Epithelial cell of proximal tubule (primary cell): ENCODE measurements at regions not wholly inside any gene's neighbourhood (a gene's known extent, or its start where the extent isn't known, plus 50 kb on each side); places are given as distances from the start of the nearest gene placed in this dataset.
A peak's percentile ranks its signal among the peaks of the same experiment; 100 is the strongest.

Experiments used
- DNase-seq: peaks from one replicate; pipeline ENCODE4 v3.0.0-alpha.2; 2011; ENCODE audit warnings: low read depth
- H3K4me3 ChIP-seq: 2 replicates; pipeline ENCODE4 v1.5.1; 2011; ENCODE audit warnings: low read depth, mild to moderate bottlenecking, low read length
- TF ChIP-seq, protein P1 (sequence below): conservative IDR thresholded peaks from 2 replicates; pipeline ENCODE4 v1.5.1; 2012; ENCODE audit warnings: low read depth, mild to moderate bottlenecking, low read length

DNA sequence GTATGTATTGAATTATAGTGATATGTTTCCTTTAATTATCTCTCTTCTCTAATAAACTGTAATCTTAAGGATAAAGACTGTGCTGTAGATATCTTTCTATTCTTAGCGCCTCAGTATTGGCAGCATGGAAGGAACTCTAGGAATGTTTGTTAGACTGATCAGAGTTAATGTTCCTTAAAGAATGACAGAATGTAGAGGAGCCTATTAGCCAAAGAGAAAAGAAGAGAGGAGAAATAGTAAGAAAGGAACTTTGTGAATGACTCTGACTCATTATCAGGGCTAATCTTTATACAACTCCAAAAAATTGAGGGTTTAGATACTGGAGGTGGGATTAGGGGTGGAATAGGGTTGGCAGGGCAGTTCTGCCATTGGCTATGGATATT, 59.0 kb upstream of the NUDT12 start:
- H3K4me3 ChIP-seq: no peak overlapping the region
- TF ChIP-seq, protein P1, sequence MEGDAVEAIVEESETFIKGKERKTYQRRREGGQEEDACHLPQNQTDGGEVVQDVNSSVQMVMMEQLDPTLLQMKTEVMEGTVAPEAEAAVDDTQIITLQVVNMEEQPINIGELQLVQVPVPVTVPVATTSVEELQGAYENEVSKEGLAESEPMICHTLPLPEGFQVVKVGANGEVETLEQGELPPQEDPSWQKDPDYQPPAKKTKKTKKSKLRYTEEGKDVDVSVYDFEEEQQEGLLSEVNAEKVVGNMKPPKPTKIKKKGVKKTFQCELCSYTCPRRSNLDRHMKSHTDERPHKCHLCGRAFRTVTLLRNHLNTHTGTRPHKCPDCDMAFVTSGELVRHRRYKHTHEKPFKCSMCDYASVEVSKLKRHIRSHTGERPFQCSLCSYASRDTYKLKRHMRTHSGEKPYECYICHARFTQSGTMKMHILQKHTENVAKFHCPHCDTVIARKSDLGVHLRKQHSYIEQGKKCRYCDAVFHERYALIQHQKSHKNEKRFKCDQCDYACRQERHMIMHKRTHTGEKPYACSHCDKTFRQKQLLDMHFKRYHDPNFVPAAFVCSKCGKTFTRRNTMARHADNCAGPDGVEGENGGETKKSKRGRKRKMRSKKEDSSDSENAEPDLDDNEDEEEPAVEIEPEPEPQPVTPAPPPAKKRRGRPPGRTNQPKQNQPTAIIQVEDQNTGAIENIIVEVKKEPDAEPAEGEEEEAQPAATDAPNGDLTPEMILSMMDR: no peak
- DNase-seq: peak; percentile 76

- H3K4me3 ChIP-seq: no peak overlapping the region
- TF ChIP-seq, protein P1: no peak
- peak; percentile 13 for DNase-seq
Observed at GRCh38 chr5:103620851-103621547, 58.4 kb upstream of the NUDT12 start.

DNA sequence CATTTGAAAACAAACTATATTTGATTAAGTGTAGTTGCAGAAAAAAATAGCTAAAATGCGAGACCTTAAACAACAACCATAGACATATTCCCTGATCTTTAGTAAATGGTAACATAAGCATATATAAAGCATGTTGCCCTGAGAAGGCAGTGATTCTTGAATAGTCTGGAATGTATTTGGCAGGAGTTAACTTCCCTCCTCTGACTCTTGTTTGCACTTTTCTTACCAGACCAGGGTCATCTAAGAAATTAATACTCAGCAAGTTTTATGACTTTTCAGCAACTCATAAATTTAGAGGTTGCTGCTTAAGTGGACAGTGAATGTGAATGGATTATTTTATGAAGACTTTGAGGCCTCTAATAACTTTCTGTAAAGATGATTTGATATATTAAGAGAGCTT, 55.3 kb upstream of the NUDT12 start:
- no peak for DNase-seq
- no peak overlapping the region for H3K4me3 ChIP-seq
- TF ChIP-seq, protein P1: no peak

GRCh38 chr5:103617090-103617489, 54.5 kb upstream of the NUDT12 start:
- DNase-seq: no peak
- no peak overlapping the region for H3K4me3 ChIP-seq
- TF ChIP-seq, protein P1: no peak

- DNase-seq: no peak
- TF ChIP-seq, protein P1: no peak
- H3K4me3 ChIP-seq: no peak overlapping the region
Observed at GRCh38 chr5:103612545-103612944, 50.0 kb upstream of the NUDT12 start.
